PC-3 (cell line): ENCODE measurements at regions not wholly inside any gene's neighbourhood (a gene's known extent, or its start where the extent isn't known, plus 50 kb on each side); places are given as distances from the start of the nearest gene placed in this dataset.
"Not testable (repeated sequence)": the region's sequence is repeated elsewhere in the genome, so short reads cannot be mapped to it uniquely, and the experiment has no call there.

Experiments used
- CTCF ChIP-seq: fragments of 300-600 bp; sonication (generic); conservative IDR thresholded peaks from 2 replicates; pipeline ENCODE4 v1.5.1; 2017; ENCODE audit warnings: antibody characterized with exemption, low read depth, mild to moderate bottlenecking, low read length
- EZH2 ChIP-seq: fragments of 300-600 bp; sonication (generic); IDR thresholded peaks from one replicate; pipeline ENCODE4 v1.6.1; 2017; ENCODE audit warnings: antibody characterized with exemption, mild to moderate bottlenecking, low read length; ENCODE audit not compliant: unreplicated experiment

GRCh38 chr4:9537101-9537500 is 92.9 kb downstream of the DEFB131A start:
- TF ChIP-seq EZH2, CTCF: not testable (repeated sequence)
